ENCODE measurements at regions not wholly inside any gene's neighbourhood (a gene's known extent, or its start where the extent isn't known, plus 50 kb on each side); places are given as distances from the start of the nearest gene placed in this dataset.

DNA sequence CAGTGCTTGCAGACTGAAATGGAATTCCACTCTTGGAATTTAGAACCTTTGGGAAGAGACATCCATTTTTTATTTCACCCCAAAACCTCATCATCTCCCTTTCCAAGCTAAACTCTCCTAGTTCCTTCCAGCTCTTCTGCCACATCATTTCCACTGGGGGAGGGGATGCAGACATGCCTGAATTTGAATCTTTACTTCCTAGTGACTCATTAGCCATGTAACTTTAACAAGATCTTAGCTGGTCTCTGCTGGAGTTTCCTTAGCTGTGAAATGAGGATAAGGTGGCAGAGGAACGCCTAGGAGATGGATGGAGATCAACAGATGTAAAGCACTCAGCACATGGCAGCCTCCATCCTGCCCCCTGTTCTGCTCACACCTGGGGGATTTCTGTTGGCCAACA lies 266.8 kb downstream of the EN1 start:
- TF ChIP-seq, protein P1, sequence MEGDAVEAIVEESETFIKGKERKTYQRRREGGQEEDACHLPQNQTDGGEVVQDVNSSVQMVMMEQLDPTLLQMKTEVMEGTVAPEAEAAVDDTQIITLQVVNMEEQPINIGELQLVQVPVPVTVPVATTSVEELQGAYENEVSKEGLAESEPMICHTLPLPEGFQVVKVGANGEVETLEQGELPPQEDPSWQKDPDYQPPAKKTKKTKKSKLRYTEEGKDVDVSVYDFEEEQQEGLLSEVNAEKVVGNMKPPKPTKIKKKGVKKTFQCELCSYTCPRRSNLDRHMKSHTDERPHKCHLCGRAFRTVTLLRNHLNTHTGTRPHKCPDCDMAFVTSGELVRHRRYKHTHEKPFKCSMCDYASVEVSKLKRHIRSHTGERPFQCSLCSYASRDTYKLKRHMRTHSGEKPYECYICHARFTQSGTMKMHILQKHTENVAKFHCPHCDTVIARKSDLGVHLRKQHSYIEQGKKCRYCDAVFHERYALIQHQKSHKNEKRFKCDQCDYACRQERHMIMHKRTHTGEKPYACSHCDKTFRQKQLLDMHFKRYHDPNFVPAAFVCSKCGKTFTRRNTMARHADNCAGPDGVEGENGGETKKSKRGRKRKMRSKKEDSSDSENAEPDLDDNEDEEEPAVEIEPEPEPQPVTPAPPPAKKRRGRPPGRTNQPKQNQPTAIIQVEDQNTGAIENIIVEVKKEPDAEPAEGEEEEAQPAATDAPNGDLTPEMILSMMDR (conservative IDR thresholded peaks at IDR 0.05; ENCODE audit: low read depth, low read length), result no peak
- no peak for TF ChIP-seq EZH2 (IDR thresholded peaks at IDR 0.05; ENCODE audit: borderline replicate concordance, low read depth, low read length, poor library complexity, severe bottlenecking)
- Histone ChIP-seq H3K27ac (ENCODE audit: low read depth, low read length, poor library complexity, severe bottlenecking) (no peak overlapping the region), H3K4me1 (ENCODE audit: insufficient read depth, low read length, poor library complexity, severe bottlenecking) (no peaks in the 10 kb centered on the region), H3K4me3 (ENCODE audit: low read depth, low read length, poor library complexity, severe bottlenecking) (no peak overlapping the region), H3K27me3 (replicated peaks; ENCODE audit: insufficient read depth, low read depth, low read length, poor library complexity) (peaks cover 4% of the 10 kb centered on the region), H3K36me3 (ENCODE audit: insufficient read depth, low read length, poor library complexity, severe bottlenecking) (no peaks in the 10 kb centered on the region), H3K9me3 (ENCODE audit: low read depth, low read length, poor library complexity, severe bottlenecking) (no peaks in the 10 kb centered on the region)
- ChIA-PET POLR2A (ENCODE audit: low non-redundant PET) (no interaction called here), CTCF (no interaction called here)
- DNase-seq (ENCODE audit: low spot score), result no peak
- BruUV-seq (replicated peaks), result no TSS peak
- intact Hi-C loops (cut with micrococcal nuclease; ENCODE audit: unreplicated experiment), result no loop called here

DNA sequence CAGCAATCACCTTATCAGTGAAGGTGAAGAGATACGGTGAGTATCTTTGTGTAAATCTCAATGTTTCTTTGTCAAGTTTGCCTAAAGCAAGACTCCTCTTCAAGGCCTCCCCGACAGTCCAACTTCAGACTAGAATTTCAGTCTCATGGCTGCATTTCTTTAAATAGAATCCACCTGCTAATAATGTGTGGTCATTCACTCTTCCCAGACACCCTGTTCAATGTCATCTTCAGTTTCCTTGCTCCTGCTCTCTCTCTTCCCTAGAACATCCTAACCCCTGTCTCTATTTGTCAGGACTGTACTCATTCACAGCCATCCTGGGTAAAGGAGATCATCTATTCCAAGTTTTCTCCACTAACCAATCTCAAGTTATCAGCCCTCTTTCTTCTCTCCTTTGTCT lies 267.3 kb downstream of the EN1 start:
- no peak for TF ChIP-seq EZH2 (IDR thresholded peaks at IDR 0.05; ENCODE audit: borderline replicate concordance, low read depth, low read length, poor library complexity, severe bottlenecking)
- TF ChIP-seq, protein P1 (conservative IDR thresholded peaks at IDR 0.05; ENCODE audit: low read depth, low read length), result no peak
- Histone ChIP-seq H3K4me1 (ENCODE audit: insufficient read depth, low read length, poor library complexity, severe bottlenecking) (no peaks in the 10 kb centered on the region), H3K27ac (ENCODE audit: low read depth, low read length, poor library complexity, severe bottlenecking) (no peak overlapping the region), H3K9me3 (ENCODE audit: low read depth, low read length, poor library complexity, severe bottlenecking) (no peaks in the 10 kb centered on the region), H3K36me3 (ENCODE audit: insufficient read depth, low read length, poor library complexity, severe bottlenecking) (no peaks in the 10 kb centered on the region), H3K27me3 (replicated peaks; ENCODE audit: insufficient read depth, low read depth, low read length, poor library complexity) (peaks cover 4% of the 10 kb centered on the region), H3K4me3 (ENCODE audit: low read depth, low read length, poor library complexity, severe bottlenecking) (no peak overlapping the region)
- BruUV-seq (replicated peaks), result no TSS peak
- intact Hi-C loops (cut with micrococcal nuclease; ENCODE audit: unreplicated experiment), result no loop called here
- ChIA-PET POLR2A (ENCODE audit: low non-redundant PET) (no interaction called here), CTCF (no interaction called here)
- DNase-seq (ENCODE audit: low spot score), result no peak

DNA sequence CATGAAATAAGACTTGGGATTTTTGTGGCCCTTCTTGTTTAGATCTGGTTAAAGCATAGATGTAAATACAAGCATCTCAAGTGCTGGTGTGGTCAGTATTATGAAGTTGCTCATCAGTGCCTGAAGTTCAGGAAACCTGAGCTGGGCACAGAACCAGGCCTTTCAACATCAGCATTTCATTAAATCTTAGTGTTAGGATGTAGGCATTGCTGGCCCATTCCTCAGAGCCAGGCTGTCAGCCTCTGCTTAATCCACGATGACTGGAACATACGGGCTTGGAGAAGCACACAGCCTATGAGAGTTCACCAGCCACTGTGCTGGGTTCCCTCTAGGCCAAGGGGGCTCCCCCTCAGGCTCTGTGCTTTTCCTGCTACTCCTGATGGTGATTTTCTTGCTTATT lies 270.2 kb downstream of the EN1 start:
- no peak overlapping the region for H3K4me3 ChIP-seq (ENCODE audit: low read depth, low read length, poor library complexity, severe bottlenecking)
- no peaks in the 10 kb centered on the region for H3K4me1 ChIP-seq (ENCODE audit: insufficient read depth, low read length, poor library complexity, severe bottlenecking)
- no TSS peak for BruUV-seq (replicated peaks)
- no peaks in the 10 kb centered on the region for H3K27me3 ChIP-seq (replicated peaks; ENCODE audit: insufficient read depth, low read depth, low read length, poor library complexity)
- no peak overlapping the region for H3K27ac ChIP-seq (ENCODE audit: low read depth, low read length, poor library complexity, severe bottlenecking)
- H3K36me3 ChIP-seq (ENCODE audit: insufficient read depth, low read length, poor library complexity, severe bottlenecking), result no peaks in the 10 kb centered on the region
- H3K9me3 ChIP-seq (ENCODE audit: low read depth, low read length, poor library complexity, severe bottlenecking), result no peaks in the 10 kb centered on the region
- POLR2A ChIA-PET (ENCODE audit: low non-redundant PET), result no interaction called here
- no peak for DNase-seq (ENCODE audit: low spot score)
- TF ChIP-seq, protein P1 (conservative IDR thresholded peaks at IDR 0.05; ENCODE audit: low read depth, low read length), result no peak
- no peak for TF ChIP-seq EZH2 (IDR thresholded peaks at IDR 0.05; ENCODE audit: borderline replicate concordance, low read depth, low read length, poor library complexity, severe bottlenecking)
- CTCF ChIA-PET, result no interaction called here
- intact Hi-C loops (cut with micrococcal nuclease; ENCODE audit: unreplicated experiment), result no loop called here

Data from A673 (cell line).